ENCODE measurements at regions not wholly inside any gene's neighbourhood (a gene's known extent, or its start where the extent isn't known, plus 50 kb on each side); places are given as distances from the start of the nearest gene placed in this dataset.
"Not testable (repeated sequence)": the region's sequence is repeated elsewhere in the genome, so short reads cannot be mapped to it uniquely, and the experiment has no call there.

GRCh38 chr9:31759703-31760102, 624.7 kb upstream of the ACO1 start (continued):
- TF ChIP-seq LARP7 (IDR thresholded peaks at IDR 0.05) (no peak), POU2F2 (IDR thresholded peaks at IDR 0.05; ENCODE audit: borderline replicate concordance, low read depth, low read length) (no peak), RELA (IDR thresholded peaks at IDR 0.05; ENCODE audit: borderline replicate concordance, partially characterized antibody) (no peak), MYC (IDR thresholded peaks at IDR 0.05; ENCODE audit: insufficient read depth, insufficient read length, insufficient replicate concordance, low read length, severe bottlenecking) (no peak)

- H2AFZ ChIP-seq (ENCODE audit: control insufficient read depth, low read depth, low read length); H4K20me1 ChIP-seq (ENCODE audit: control insufficient read depth, insufficient read depth); H3K79me2 ChIP-seq (ENCODE audit: control insufficient read depth, insufficient read depth, low read length); intact Hi-C loops (cut with micrococcal nuclease; ENCODE audit: unreplicated experiment); H3K4me2 ChIP-seq (ENCODE audit: control insufficient read depth, insufficient read depth); DNase-seq (ENCODE audit: low read depth, low spot score); in situ Hi-C loops (cut with MboI); H3K27me3 ChIP-seq (replicated peaks in 1 of 2; ENCODE audit: control insufficient read depth in 2 of 2, insufficient read depth in 2 of 2, low read length in 1 of 2); H3K9me3 ChIP-seq (replicated peaks; ENCODE audit: control insufficient read depth, insufficient read depth, low read length); FAIRE-seq; POLR2A ChIA-PET; BruUV-seq (replicated peaks); H3K27ac ChIP-seq (ENCODE audit: control insufficient read depth, insufficient read depth); H3K36me3 ChIP-seq (ENCODE audit: control insufficient read depth in 2 of 2, insufficient read depth in 2 of 2, low read length in 1 of 2); H3K9ac ChIP-seq (ENCODE audit: control insufficient read depth, insufficient read depth, low read length); SMC1A ChIA-PET (ENCODE audit: uncharacterized antibody, unreplicated experiment); H3K4me3 ChIP-seq; H3K4me1 ChIP-seq (ENCODE audit: control insufficient read depth, insufficient read depth, low read length); ATAC-seq; RAD21 ChIA-PET (ENCODE audit: unreplicated experiment); CTCF ChIA-PET: not testable (repeated sequence)
- WGBS (ENCODE audit: insufficient coverage, insufficient replicate concordance, low lambda C conversion rate, missing lambda C conversion rate), result 52% methylated on average over 3 of the region's 3 CpGs
These were observed 610.4 kb upstream of the ACO1 start for GRCh38 chr9:31774021-31774420.

- intact Hi-C loops (cut with micrococcal nuclease; ENCODE audit: unreplicated experiment) (no loop called here), in situ Hi-C loops (cut with MboI) (no loop called here)
- Histone ChIP-seq H3K79me2 (ENCODE audit: control insufficient read depth, insufficient read depth, low read length) (no peaks in the 10 kb centered on the region), H4K20me1 (ENCODE audit: control insufficient read depth, insufficient read depth) (no peaks in the 10 kb centered on the region), H3K4me1 (ENCODE audit: control insufficient read depth, insufficient read depth, low read length) (no peaks in the 10 kb centered on the region), H3K4me3 (no peak overlapping the region), H3K4me2 (ENCODE audit: control insufficient read depth, insufficient read depth) (no peak overlapping the region), H3K9ac (ENCODE audit: control insufficient read depth, insufficient read depth, low read length) (no peak overlapping the region), H3K27ac (ENCODE audit: control insufficient read depth, insufficient read depth) (no peak overlapping the region), H2AFZ (ENCODE audit: control insufficient read depth, low read depth, low read length) (no peak overlapping the region), H3K9me3 (replicated peaks; ENCODE audit: control insufficient read depth, insufficient read depth, low read length) (no peaks in the 10 kb centered on the region), H3K27me3 (replicated peaks in 1 of 2; ENCODE audit: control insufficient read depth in 2 of 2, insufficient read depth in 2 of 2, low read length in 1 of 2) (no peaks in the 10 kb centered on the region), H3K36me3 (ENCODE audit: control insufficient read depth in 2 of 2, insufficient read depth in 2 of 2, low read length in 1 of 2) (no peaks in the 10 kb centered on the region)
- CTCF ChIA-PET, result no interaction called here
- no peak for TF ChIP-seq SIX5 (IDR thresholded peaks at IDR 0.05; ENCODE audit: low read depth, low read length, severe bottlenecking)
- no peak for TF ChIP-seq TARDBP (IDR thresholded peaks at IDR 0.05; ENCODE audit: borderline replicate concordance)
- TF ChIP-seq ZNF384 (IDR thresholded peaks at IDR 0.05; ENCODE audit: borderline replicate concordance, low read depth, low read length), result no peak
- no peak for TF ChIP-seq YBX1 (IDR thresholded peaks at IDR 0.05)
- TF ChIP-seq ESRRA (IDR thresholded peaks at IDR 0.05; ENCODE audit: low read length), result no peak
- no peak for TF ChIP-seq MEF2B (IDR thresholded peaks at IDR 0.05; ENCODE audit: partially characterized antibody, poor library complexity, severe bottlenecking)
- TF ChIP-seq EED (IDR thresholded peaks at IDR 0.05; ENCODE audit: low read depth), result no peak
- POLR2A ChIA-PET, result no interaction called here
- SMC1A ChIA-PET (ENCODE audit: uncharacterized antibody, unreplicated experiment), result no interaction called here
- 0% methylated on average over 2 of the region's 2 CpGs for WGBS (ENCODE audit: insufficient coverage, insufficient replicate concordance, low lambda C conversion rate, missing lambda C conversion rate)
- no TSS peak for BruUV-seq (replicated peaks)
- no peak for DNase-seq (ENCODE audit: low read depth, low spot score)
- no peak for ATAC-seq
- RAD21 ChIA-PET (ENCODE audit: unreplicated experiment), result no interaction called here
- FAIRE-seq, result no peak
These were observed 609.9 kb upstream of the ACO1 start for GRCh38 chr9:31774571-31774970.
